Aorta (tissue), 5 donors: ENCODE measurements at regions not wholly inside any gene's neighbourhood (a gene's known extent, or its start where the extent isn't known, plus 50 kb on each side); places are given as distances from the start of the nearest gene placed in this dataset.

Source experiments
- ATAC-seq: fragments of 200-7000 bp; cut with Tn5 transposase; one replicate; pipeline ENCODE4 v1.9.1; 2022; ENCODE audit warnings: moderate library complexity; ENCODE audit not compliant: low FRiP score
- DNase-seq, 2 donors: peaks; one replicate each; pipeline ENCODE4 v3.0.0-alpha.2; 2020
- H3K27ac ChIP-seq, 2 donors: one replicate each; pipeline ENCODE4 v1.5.1; 2013; ENCODE audit warnings: low read length in 2 of 2, mild to moderate bottlenecking in 2 of 2, moderate library complexity in 2 of 2, control low read depth in 1 of 2, inconsistent platforms in 1 of 2, low read depth in 1 of 2
- H3K27me3 ChIP-seq, 2 donors: one replicate each; pipeline ENCODE4 v1.6.1; 2013; ENCODE audit warnings: control low read depth in 1 of 2, low read length in 1 of 2, mild to moderate bottlenecking in 1 of 2, moderate library complexity in 1 of 2; ENCODE audit not compliant: insufficient read depth in 2 of 2, control insufficient read depth in 1 of 2
- H3K36me3 ChIP-seq, 2 donors: one replicate each; pipeline ENCODE4 v1.6.1; 2013; ENCODE audit warnings: control low read depth in 1 of 2, low read length in 1 of 2, mild to moderate bottlenecking in 1 of 2; ENCODE audit not compliant: insufficient read depth in 2 of 2, control insufficient read depth in 1 of 2
- H3K4me1 ChIP-seq, 2 donors: one replicate each; pipeline ENCODE4 v1.6.1; 2013; ENCODE audit warnings: low read length in 2 of 2, control low read depth in 1 of 2, mild to moderate bottlenecking in 1 of 2, moderate library complexity in 1 of 2; ENCODE audit not compliant: insufficient read depth in 2 of 2, control insufficient read depth in 1 of 2
- H3K4me3 ChIP-seq, 2 donors: one replicate each; pipeline ENCODE4 v1.5.1; 2013; ENCODE audit warnings: low read length in 2 of 2, control low read depth in 1 of 2, mild to moderate bottlenecking in 1 of 2
- H3K9me3 ChIP-seq: one replicate; pipeline ENCODE4 v1.6.1; 2013; ENCODE audit warnings: mild to moderate bottlenecking, low read length; ENCODE audit not compliant: control insufficient read depth
- WGBS, 2 donors: extraction: QIAGEN DNeasy Blood & Tissue Kit; methylation state at CpG; one replicate each; pipeline ENCODE4 v1.1.7; 2013; 5-methylcytosine and 5-hydroxymethylcytosine counted together
- intact Hi-C, 2 donors: fragments of 100-400 bp; cut with DNase I; formaldehyde crosslinking; loops; one replicate each; pipeline versions ENCODE4 v1.14.2 to v1.15.0; 2022
- donor health status: healthy with polysubstance abuse.
- donor health status: Bipolar disorder and iron deficiency.
- donor health status: DM: no; HTN: no; CAD: no.
- donor health status: DM: no; HTN: no; CAD: no.
- donor health status: DM: yes; HTN: yes; CAD: no.

DNA sequence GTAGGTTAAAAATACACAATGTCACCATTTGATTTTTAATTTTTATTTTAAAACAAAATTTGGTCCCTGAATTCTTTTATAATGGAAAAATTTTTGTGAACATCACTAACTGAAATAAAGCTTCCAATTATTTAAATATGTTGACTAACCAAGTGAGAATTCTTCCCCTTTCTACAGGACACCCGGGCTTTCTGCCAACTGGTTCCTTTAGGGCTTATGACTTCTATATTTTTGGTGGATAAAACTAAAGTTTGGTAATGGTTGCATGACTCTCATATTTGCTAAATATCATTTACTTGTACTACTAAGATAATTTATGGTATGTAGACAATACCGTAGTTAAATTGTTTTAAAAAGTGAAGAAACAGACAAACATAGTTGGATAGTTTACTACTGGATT lies 291.0 kb upstream of the DOK6 start:
- H3K27me3 ChIP-seq = no peaks in the 10 kb centered on the region
- H3K4me1 ChIP-seq = no peaks in the 10 kb centered on the region
- no peak overlapping the region for H3K4me3 ChIP-seq
- intact Hi-C loops = no loop called here
- WGBS, 2 donors = 39 to 44% methylated on average over 2 of the region's 2 CpGs
- ATAC-seq = no peak
- no peaks in the 10 kb centered on the region for H3K9me3 ChIP-seq
- no peak overlapping the region for H3K27ac ChIP-seq
- DNase-seq = no peak
- no peaks in the 10 kb centered on the region for H3K36me3 ChIP-seq

DNA sequence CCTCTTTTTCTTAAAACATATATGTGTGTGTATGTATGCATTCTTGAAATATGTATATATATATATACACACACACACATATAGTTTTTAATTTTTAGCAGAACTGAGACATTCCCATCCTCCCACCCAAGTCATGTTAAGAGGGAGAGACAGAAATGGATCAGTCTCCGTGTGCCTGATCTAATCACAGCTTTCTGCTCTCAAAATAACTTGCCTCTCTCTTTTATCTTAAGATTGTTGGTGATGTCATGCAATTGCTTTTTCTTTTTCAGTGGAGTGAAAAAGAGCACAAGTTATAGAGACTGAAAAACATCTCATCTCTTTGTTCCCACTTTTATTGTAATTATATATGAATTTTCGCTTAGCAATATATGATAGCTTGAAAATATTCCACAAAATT lies 279.9 kb upstream of the DOK6 start:
- Histone ChIP-seq H3K27ac (no peak overlapping the region), H3K4me3 (no peak overlapping the region), H3K4me1 (no peaks in the 10 kb centered on the region), H3K9me3 (no peaks in the 10 kb centered on the region), H3K27me3 (no peaks in the 10 kb centered on the region), H3K36me3 (no peaks in the 10 kb centered on the region)
- DNase-seq = no peak
- intact Hi-C loops = no loop called here
- 50% methylated on average over 2 of the region's 2 CpGs for WGBS, 2 donors
- ATAC-seq = no peak

DNA sequence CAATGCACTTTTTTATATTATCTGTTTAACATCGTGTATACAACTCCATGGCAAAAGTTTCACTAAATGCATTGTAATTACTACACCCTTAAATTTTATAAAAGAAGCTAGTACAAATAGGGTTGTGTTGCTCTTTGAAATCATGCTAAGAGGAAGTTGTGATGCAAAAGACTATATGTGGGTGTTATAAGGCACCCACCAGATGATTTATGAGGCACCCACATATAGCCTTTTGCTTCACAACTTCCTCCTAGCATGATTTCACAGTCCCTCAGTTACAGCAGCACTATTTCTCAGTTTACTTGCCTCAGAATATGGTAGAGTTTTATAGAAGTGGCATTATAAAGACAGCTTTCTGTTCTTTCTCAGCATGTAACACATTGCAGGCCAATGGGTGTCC lies 277.3 kb upstream of the DOK6 start:
- 71 to 76% methylated on average over 1 of the region's 1 CpG for WGBS, 2 donors
- ATAC-seq (no peak), DNase-seq (no peak)
- Histone ChIP-seq H3K4me3 (no peak overlapping the region), H3K36me3 (no peaks in the 10 kb centered on the region), H3K4me1 (no peaks in the 10 kb centered on the region), H3K27me3 (no peaks in the 10 kb centered on the region), H3K9me3 (no peaks in the 10 kb centered on the region), H3K27ac (no peak overlapping the region)
- intact Hi-C loops = no loop called here

DNA sequence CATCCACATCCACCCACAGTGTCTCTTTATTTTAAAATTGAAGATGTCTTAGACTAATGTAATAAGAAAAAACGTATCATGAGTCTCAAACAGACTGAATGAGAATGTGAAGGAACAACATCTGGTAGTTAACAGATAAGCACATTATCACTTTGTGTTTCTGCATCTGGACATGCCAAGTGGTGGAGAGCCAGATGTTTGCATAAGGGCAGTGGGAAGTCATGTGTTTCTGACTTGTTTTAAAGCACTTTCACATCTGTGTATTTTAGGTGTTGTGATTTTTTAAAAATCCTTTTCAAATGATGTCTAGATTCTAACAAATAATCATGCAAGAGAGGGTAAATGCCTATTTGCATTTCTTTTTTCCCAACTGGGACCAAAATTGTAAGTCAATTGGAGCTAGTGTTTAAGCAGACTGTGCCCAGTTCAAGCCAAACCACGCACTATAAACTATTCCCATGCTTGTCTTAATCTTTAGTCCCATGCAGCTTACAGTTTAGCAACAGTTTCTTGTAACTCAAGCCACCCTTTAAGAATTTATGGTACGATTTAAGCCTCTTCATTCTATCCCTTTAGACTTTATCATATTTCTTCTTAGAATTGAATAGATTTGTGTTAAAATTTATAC lies 272.7 kb upstream of the DOK6 start:
- ATAC-seq = peak; percentile 59
- 28 to 32% methylated on average over 3 of the region's 3 CpGs for WGBS, 2 donors

DNA sequence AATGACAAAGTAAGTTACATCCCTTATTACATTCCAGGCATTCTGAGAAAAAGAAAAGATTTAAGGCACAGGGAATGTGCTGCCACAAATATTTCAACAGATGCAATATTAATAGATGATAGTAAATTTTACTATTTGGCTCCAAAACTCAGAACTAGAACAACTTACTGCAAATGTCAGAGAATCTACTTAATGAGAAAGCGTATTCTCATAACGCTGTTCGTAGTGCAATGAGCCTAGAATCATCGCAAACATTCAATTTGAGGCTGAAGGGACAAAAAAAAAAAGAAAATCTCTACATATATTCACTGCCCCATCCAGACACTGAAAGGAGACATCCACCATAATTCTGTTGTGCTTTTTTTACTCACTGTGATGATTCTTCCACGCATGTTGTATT lies 272.1 kb upstream of the DOK6 start:
- Histone ChIP-seq H3K27ac (no peak overlapping the region), H3K4me3 (no peak overlapping the region), H3K9me3 (no peaks in the 10 kb centered on the region), H3K36me3 (no peaks in the 10 kb centered on the region), H3K27me3 (no peaks in the 10 kb centered on the region), H3K4me1 (no peaks in the 10 kb centered on the region)
- intact Hi-C loops = no loop called here
- WGBS, 2 donors = 72 to 83% methylated on average over 5 of the region's 5 CpGs
- DNase-seq (no peak), ATAC-seq (no peak)

More for the DNA sequence above, 272.7 kb upstream of the DOK6 start:
- Histone ChIP-seq H3K4me3 (no peak overlapping the region), H3K9me3 (no peaks in the 10 kb centered on the region), H3K27me3 (no peaks in the 10 kb centered on the region), H3K36me3 (no peaks in the 10 kb centered on the region), H3K4me1 (no peaks in the 10 kb centered on the region), H3K27ac (no peak overlapping the region)
- intact Hi-C loops = no loop called here
- no peak for DNase-seq

DNA sequence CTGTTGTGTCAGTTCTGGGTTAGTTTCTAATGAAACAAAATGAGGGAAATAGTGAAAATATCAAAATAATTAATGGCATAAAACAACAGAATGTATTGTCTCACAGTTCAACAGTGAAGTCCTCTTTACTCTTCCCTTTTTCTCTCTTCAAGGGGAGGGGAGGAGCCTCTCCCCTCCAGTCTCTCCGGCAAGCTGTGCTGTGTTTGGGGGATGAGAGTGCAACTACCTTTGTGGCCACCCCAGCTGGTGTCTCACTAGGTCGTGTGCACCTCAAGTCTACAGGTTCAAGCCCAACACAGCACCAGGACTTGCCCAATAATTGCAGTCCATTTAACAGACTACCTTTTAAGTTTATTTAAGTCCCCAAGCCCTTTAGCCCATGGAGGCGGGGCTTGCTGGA lies 271.7 kb upstream of the DOK6 start:
- intact Hi-C loops = no loop called here
- Histone ChIP-seq H3K27me3 (no peaks in the 10 kb centered on the region), H3K4me3 (no peak overlapping the region), H3K27ac (no peak overlapping the region), H3K9me3 (no peaks in the 10 kb centered on the region), H3K36me3 (no peaks in the 10 kb centered on the region), H3K4me1 (no peaks in the 10 kb centered on the region)
- no peak for ATAC-seq
- 74 to 75% methylated on average over 3 of the region's 3 CpGs for WGBS, 2 donors
- no peak for DNase-seq

DNA sequence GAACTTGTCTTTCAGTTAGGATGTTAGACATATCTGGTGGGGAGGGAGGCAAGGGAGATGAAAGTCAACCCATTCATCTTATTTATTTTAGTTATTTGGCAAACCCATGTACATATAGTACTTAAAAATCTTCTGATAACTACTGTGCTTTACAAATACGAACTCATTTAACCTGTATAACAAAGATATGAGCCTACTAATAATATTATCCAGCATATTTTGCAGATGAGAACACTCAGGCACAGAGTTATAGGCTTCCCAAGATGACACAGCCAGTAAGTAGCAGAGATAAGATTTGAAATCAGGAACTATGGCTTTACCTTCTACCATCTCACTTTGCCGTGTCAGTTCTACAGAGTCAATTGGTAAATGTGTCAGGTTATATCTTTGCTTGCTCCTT lies 262.6 kb upstream of the DOK6 start:
- DNase-seq (no peak), ATAC-seq (no peak)
- Histone ChIP-seq H3K9me3 (no peaks in the 10 kb centered on the region), H3K36me3 (no peaks in the 10 kb centered on the region), H3K4me1 (no peaks in the 10 kb centered on the region), H3K4me3 (no peak overlapping the region), H3K27ac (no peak overlapping the region), H3K27me3 (no peaks in the 10 kb centered on the region)
- intact Hi-C loops = no loop called here
- WGBS, 2 donors = 61 to 63% methylated on average over 2 of the region's 2 CpGs

DNA sequence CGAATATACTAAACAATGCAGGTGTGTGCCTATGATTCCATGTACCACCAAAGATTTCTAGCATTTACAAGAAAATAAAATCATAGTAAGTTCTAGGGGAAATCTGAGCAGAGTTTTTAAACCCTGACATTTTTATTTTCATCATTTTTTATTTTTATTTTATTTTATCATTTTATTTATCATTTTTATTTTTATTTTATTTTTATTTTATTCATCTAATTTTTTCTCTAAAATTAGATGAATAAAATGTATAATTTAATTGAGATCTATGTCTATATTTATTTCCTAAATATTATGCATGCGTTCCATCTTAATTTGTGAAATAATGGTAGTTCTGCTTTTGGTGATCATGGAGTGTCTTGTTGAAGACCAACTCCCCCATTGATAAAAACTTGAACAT lies 257.6 kb upstream of the DOK6 start:
- no peaks in the 10 kb centered on the region for H3K4me1 ChIP-seq
- H3K36me3 ChIP-seq = no peaks in the 10 kb centered on the region
- no peaks in the 10 kb centered on the region for H3K27me3 ChIP-seq
- intact Hi-C loops = no loop called here
- H3K4me3 ChIP-seq = no peak overlapping the region
- no peaks in the 10 kb centered on the region for H3K9me3 ChIP-seq
- WGBS, 2 donors = 96 to 98% methylated on average over 2 of the region's 2 CpGs
- no peak for ATAC-seq
- no peak overlapping the region for H3K27ac ChIP-seq
- DNase-seq = no peak

DNA sequence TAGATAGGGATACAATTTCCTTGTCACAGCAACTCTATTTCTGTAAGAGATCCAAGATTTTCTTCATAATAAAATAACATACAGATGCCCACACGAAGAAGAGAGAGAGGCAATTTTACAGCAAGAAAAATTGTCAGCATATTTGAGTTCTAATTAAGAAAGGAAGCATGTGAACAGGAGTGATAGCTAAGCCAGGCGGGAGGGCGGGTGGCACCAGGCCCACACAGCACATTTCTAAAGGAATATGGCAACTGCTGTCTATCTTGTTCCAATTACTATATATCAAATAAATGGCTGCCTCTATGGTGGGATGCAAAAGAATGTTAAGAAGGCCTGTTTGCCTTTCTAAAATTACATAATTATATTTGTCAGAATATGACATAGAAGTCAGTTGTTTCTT lies 248.3 kb upstream of the DOK6 start:
- no peak for DNase-seq
- no peak overlapping the region for H3K27ac ChIP-seq
- no peak overlapping the region for H3K4me3 ChIP-seq
- H3K9me3 ChIP-seq = no peaks in the 10 kb centered on the region
- H3K4me1 ChIP-seq = no peaks in the 10 kb centered on the region
- H3K27me3 ChIP-seq = no peaks in the 10 kb centered on the region
- no peaks in the 10 kb centered on the region for H3K36me3 ChIP-seq
- intact Hi-C loops = no loop called here
- no peak for ATAC-seq
- 82 to 87% methylated on average over 3 of the region's 3 CpGs for WGBS, 2 donors
